ENCODE measurements at regions not wholly inside any gene's neighbourhood (a gene's known extent, or its start where the extent isn't known, plus 50 kb on each side); places are given as distances from the start of the nearest gene placed in this dataset.

DNA sequence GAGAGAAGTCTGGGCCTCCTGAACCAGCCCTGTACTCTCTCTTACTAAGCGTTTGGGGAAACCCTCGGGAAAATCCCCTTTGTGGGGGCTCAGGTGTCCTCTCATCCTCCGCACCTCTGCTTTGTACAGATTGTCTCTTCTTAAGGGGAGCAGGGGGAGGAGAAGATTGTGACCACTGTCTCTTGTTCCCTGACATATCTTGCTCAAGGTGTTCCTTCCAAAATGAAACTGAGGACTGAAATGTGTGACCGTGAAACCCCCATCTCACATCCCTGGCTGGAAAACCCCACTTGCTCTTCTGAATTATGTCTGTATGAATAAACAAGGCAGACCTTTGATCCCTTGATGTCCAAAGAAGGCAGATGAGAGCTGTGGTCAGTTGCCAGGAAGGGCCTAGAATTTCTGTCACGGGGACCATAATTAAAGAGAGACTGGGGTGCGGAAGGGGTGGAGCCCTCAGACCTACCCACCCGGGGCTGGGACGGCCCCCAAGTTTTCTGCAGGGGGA is 369.8 kb downstream of the AACS start:
- TF ChIP-seq, protein P1, sequence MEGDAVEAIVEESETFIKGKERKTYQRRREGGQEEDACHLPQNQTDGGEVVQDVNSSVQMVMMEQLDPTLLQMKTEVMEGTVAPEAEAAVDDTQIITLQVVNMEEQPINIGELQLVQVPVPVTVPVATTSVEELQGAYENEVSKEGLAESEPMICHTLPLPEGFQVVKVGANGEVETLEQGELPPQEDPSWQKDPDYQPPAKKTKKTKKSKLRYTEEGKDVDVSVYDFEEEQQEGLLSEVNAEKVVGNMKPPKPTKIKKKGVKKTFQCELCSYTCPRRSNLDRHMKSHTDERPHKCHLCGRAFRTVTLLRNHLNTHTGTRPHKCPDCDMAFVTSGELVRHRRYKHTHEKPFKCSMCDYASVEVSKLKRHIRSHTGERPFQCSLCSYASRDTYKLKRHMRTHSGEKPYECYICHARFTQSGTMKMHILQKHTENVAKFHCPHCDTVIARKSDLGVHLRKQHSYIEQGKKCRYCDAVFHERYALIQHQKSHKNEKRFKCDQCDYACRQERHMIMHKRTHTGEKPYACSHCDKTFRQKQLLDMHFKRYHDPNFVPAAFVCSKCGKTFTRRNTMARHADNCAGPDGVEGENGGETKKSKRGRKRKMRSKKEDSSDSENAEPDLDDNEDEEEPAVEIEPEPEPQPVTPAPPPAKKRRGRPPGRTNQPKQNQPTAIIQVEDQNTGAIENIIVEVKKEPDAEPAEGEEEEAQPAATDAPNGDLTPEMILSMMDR (IDR thresholded peaks at IDR 0.05; ENCODE audit: low read depth, low read length, missing control alignments): no peak
- no peak overlapping the region for H3K4me3 ChIP-seq (replicated peaks; ENCODE audit: low read depth, low read length)
- no peak for DNase-seq (ENCODE audit: extremely low read depth, low read depth)

DNA sequence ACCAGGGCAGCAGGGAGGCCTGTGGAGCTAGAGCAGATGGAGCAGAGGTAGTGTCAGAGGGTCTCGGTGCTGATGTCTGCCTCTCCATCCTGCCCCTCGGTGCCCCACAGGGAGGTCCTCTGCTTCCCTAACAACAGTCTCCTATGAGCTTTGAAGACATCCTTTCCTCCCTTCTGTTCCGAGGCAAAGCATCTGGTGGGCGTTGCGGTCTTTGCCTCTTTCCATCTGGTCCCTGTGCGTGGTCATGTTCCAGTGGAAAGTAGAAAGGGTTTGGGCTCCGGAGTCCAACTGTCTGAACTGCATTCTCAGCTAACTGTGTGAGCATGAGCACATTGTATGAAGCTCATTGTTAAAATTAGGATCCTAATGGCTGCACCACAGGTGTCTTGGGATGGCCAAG is 370.6 kb downstream of the AACS start:
- H3K4me3 ChIP-seq (replicated peaks; ENCODE audit: low read depth, low read length): no peak overlapping the region
- no peak for DNase-seq (ENCODE audit: extremely low read depth, low read depth)
- TF ChIP-seq, protein P1 (IDR thresholded peaks at IDR 0.05; ENCODE audit: low read depth, low read length, missing control alignments): no peak

DNA sequence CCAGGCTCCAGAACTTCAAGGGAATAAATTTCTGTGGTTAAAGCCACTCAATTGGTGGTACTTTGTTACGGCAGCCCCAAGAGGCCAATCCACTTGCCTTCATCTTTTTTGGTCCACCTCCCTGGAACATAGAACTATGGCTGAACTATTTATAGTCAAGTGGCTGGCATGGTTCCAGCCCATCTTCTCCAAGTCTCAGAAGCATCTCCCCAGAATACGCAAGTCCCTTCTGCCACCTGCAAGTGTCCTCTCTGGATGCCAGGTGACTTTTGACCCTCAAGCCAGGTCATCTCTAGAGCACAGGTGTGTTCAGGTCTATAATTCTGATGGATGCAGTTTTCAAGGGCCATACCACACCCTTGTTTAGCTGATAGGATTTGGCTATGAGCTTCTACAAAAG is 371.5 kb downstream of the AACS start:
- H3K4me3 ChIP-seq (replicated peaks; ENCODE audit: low read depth, low read length): no peak overlapping the region
- TF ChIP-seq, protein P1 (IDR thresholded peaks at IDR 0.05; ENCODE audit: low read depth, low read length, missing control alignments): no peak
- no peak for DNase-seq (ENCODE audit: extremely low read depth, low read depth)

DNA sequence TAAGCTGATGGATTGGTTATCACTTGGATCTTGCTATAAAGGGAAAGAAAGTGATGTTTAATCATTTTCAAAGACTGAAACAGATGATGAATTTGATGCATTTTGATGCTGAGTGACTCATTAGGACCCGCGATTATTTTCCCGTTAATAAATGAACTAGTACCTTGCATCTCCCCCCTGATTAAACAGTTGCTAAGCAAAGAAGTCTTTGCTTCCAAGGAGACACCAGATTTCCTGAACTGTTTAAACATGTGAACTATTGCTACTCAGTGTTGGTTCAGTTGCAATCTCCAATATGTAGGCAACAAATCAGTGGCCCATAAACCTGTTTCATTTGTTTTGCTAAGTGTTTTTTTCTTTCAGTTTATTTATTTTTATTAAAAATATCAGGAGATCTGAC is 375.2 kb downstream of the AACS start:
- H3K4me3 ChIP-seq (replicated peaks; ENCODE audit: low read depth, low read length): no peak overlapping the region
- no peak for DNase-seq (ENCODE audit: extremely low read depth, low read depth)
- TF ChIP-seq, protein P1 (IDR thresholded peaks at IDR 0.05; ENCODE audit: low read depth, low read length, missing control alignments): no peak

DNA sequence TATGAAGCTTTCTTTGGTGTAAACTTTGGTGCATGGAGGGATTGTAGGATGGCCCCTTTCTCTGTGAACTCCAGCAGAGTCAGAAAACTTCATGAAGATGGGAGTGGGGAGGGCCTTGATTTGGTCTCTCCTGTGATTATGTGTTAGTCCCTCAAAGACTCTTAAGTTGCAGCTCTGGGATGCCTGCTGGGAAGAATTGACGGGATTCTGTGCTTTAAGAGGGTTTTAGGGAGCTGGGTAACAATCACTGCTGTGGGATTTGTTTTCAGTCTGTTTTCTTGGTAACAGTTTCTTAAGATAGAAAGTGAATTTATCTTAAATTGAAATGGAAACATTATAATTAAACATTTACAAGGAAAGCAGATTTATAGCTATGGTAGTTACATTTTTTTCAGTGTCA is 378.1 kb downstream of the AACS start:
- H3K4me3 ChIP-seq (replicated peaks; ENCODE audit: low read depth, low read length): no peak overlapping the region
- DNase-seq (ENCODE audit: extremely low read depth, low read depth): no peak

DNA sequence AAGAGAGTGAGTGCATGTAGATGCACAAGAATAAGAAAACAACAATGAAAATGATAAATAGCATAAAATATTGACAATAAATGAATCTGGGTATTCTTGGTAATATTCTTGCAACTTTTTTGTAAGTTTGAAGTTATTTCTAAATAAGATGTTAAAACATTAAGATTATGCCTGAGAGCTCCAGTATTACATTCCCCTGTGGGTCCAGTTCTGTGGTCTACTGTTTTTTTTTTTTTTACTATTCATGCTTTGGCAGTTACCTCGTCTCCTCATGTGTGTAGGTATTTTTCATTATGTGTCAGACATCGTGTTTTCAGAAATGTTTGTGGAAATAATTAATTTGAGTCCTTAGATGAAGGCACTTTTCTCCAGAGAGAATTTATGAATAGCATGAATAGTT is 386.2 kb downstream of the AACS start:
- no peak for DNase-seq (ENCODE audit: extremely low read depth, low read depth)
- TF ChIP-seq, protein P1 (IDR thresholded peaks at IDR 0.05; ENCODE audit: low read depth, low read length, missing control alignments): no peak
- no peak overlapping the region for H3K4me3 ChIP-seq (replicated peaks; ENCODE audit: low read depth, low read length)

More for the DNA sequence above, 378.1 kb downstream of the AACS start:
- TF ChIP-seq, protein P1 (IDR thresholded peaks at IDR 0.05; ENCODE audit: low read depth, low read length, missing control alignments): no peak

DNA sequence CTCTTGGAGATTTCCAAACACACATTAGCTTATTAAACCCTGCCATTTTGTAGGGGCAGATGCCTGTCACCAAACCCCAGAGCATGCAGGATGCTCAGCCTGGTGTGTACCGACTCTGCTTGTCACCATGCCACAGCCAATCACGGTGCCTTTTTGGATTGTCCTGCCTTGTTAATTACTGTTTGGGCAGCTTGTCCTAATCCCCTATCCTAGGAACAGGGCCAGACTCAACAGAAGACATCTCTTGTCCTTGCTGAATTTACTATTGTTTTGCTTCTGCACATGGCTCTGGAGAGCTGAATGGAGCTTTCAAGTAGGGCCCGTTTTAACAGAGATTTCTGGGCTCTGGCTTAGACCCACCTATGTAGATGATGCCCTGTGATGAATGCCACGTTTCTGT is 388.5 kb downstream of the AACS start:
- DNase-seq (ENCODE audit: extremely low read depth, low read depth): no peak
- TF ChIP-seq, protein P1 (IDR thresholded peaks at IDR 0.05; ENCODE audit: low read depth, low read length, missing control alignments): no peak
- H3K4me3 ChIP-seq (replicated peaks; ENCODE audit: low read depth, low read length): no peak overlapping the region
